Progenitor cell of endocrine pancreas (in vitro differentiated cells): ENCODE measurements at regions not wholly inside any gene's neighbourhood (a gene's known extent, or its start where the extent isn't known, plus 50 kb on each side); places are given as distances from the start of the nearest gene placed in this dataset.
"Not testable (repeated sequence)": the region's sequence is repeated elsewhere in the genome, so short reads cannot be mapped to it uniquely, and the experiment has no call there.

ENCODE experiments used
- DNase-seq: peaks from one replicate; pipeline ENCODE4 v3.0.0; 2021; ENCODE audit warnings: low spot score; ENCODE audit not compliant: unreplicated experiment
- H3K27ac Mint-ChIP-seq: 2 replicates; pipeline ENCODE4 v1.8.0; 2021; ENCODE audit warnings: mild to moderate bottlenecking, moderate library complexity, mixed read lengths
- H3K27me3 Mint-ChIP-seq: 2 replicates; pipeline ENCODE4 v1.8.0; 2021; ENCODE audit warnings: mixed read lengths
- H3K36me3 Mint-ChIP-seq: 2 replicates; pipeline ENCODE4 v1.8.0; 2022; ENCODE audit warnings: mixed read lengths; ENCODE audit not compliant: insufficient read depth
- H3K4me1 Mint-ChIP-seq: 2 replicates; pipeline ENCODE4 v1.8.0; 2021; ENCODE audit warnings: low read depth, mixed read lengths
- H3K4me3 Mint-ChIP-seq: 2 replicates; pipeline ENCODE4 v1.8.0; 2021; ENCODE audit warnings: low read depth, mild to moderate bottlenecking, moderate library complexity, mixed read lengths
- H3K9me3 Mint-ChIP-seq: 2 replicates; pipeline ENCODE4 v1.8.0; 2021; ENCODE audit warnings: low read depth, mixed read lengths
- CTCF ChIP-seq: fragments of 200-600 bp; sonication (generic); IDR thresholded peaks from one replicate; pipeline ENCODE4 v1.5.0; 2021; ENCODE audit warnings: antibody characterized with exemption, mild to moderate bottlenecking; ENCODE audit not compliant: unreplicated experiment

- Mint-ChIP-seq H3K27ac (no peak overlapping the region), H3K27me3 (no peaks in the 10 kb centered on the region), H3K9me3 (peaks cover 64% of the 10 kb centered on the region), H3K36me3 (peaks cover 17% of the 10 kb centered on the region), H3K4me1 (no peaks in the 10 kb centered on the region), H3K4me3 (no peak overlapping the region)
- no peak for TF ChIP-seq CTCF
- DNase-seq: no peak
Measured at GRCh38 chr10:130283219-130283545, 147.0 kb downstream of the GLRX3 start.

- H3K27ac Mint-ChIP-seq, H3K4me1 Mint-ChIP-seq, H3K4me3 Mint-ChIP-seq, H3K27me3 Mint-ChIP-seq, DNase-seq: not testable (repeated sequence)
- Mint-ChIP-seq H3K36me3 (peaks cover 11% of the 10 kb centered on the region), H3K9me3 (peaks cover 53% of the 10 kb centered on the region)
Measured at GRCh38 chr10:130295761-130296160, 159.6 kb downstream of the GLRX3 start.

GRCh38 chr10:130300608-130301020 lies 164.4 kb downstream of the GLRX3 start:
- Mint-ChIP-seq H3K9me3 (peaks cover 57% of the 10 kb centered on the region), H3K36me3 (peaks cover 12% of the 10 kb centered on the region), H3K4me3 (no peak overlapping the region), H3K4me1 (no peaks in the 10 kb centered on the region), H3K27ac (no peak overlapping the region), H3K27me3 (no peaks in the 10 kb centered on the region)
- TF ChIP-seq CTCF: no peak
- DNase-seq: no peak

GRCh38 chr10:130301021-130301892 lies 165.1 kb downstream of the GLRX3 start:
- Mint-ChIP-seq H3K4me1 (no peaks in the 10 kb centered on the region), H3K4me3 (no peak overlapping the region), H3K36me3 (peaks cover 12% of the 10 kb centered on the region), H3K27ac (no peak overlapping the region), H3K27me3 (no peaks in the 10 kb centered on the region), H3K9me3 (peaks cover 58% of the 10 kb centered on the region)
- DNase-seq: no peak
- TF ChIP-seq CTCF: no peak

GRCh38 chr10:130326954-130327353 lies 190.8 kb downstream of the GLRX3 start:
- H3K4me3 Mint-ChIP-seq: no peak overlapping the region
- H3K27me3 Mint-ChIP-seq: no peaks in the 10 kb centered on the region
- DNase-seq: no peak
- H3K27ac Mint-ChIP-seq: no peak overlapping the region
- H3K4me1 Mint-ChIP-seq: peaks cover 2% of the 10 kb centered on the region
- no peaks in the 10 kb centered on the region for H3K36me3 Mint-ChIP-seq
- no peak for TF ChIP-seq CTCF
- H3K9me3 Mint-ChIP-seq: peaks cover 12% of the 10 kb centered on the region

- no peaks in the 10 kb centered on the region for H3K27me3 Mint-ChIP-seq
- H3K27ac Mint-ChIP-seq: no peak overlapping the region
- H3K9me3 Mint-ChIP-seq: peaks cover 8% of the 10 kb centered on the region
- no peak for DNase-seq
- H3K4me3 Mint-ChIP-seq: no peak overlapping the region
- TF ChIP-seq CTCF: no peak
- peaks cover 2% of the 10 kb centered on the region for H3K4me1 Mint-ChIP-seq
- no peaks in the 10 kb centered on the region for H3K36me3 Mint-ChIP-seq
Measured at GRCh38 chr10:130329792-130330191, 193.6 kb downstream of the GLRX3 start.
